ENCODE measurements at regions not wholly inside any gene's neighbourhood (a gene's known extent, or its start where the extent isn't known, plus 50 kb on each side); places are given as distances from the start of the nearest gene placed in this dataset.

- H3K4me3 ChIP-seq (replicated peaks; ENCODE audit: low read depth, low read length) = no peak overlapping the region
- no peak for TF ChIP-seq CTCF (IDR thresholded peaks at IDR 0.05; ENCODE audit: low read length, missing control alignments)
- DNase-seq (ENCODE audit: low read depth) = peak; percentile 84
These were observed 573.6 kb downstream of the INSC start for GRCh38 chr11:15688351-15688792.

- TF ChIP-seq CTCF (IDR thresholded peaks at IDR 0.05; ENCODE audit: low read length, missing control alignments) = no peak
- H3K4me3 ChIP-seq (replicated peaks; ENCODE audit: low read depth, low read length) = no peak overlapping the region
- no peak for DNase-seq (ENCODE audit: low read depth)
These were observed 575.6 kb downstream of the INSC start for GRCh38 chr11:15690320-15690719.

GRCh38 chr11:15692739-15693138, 578.0 kb downstream of the INSC start:
- H3K4me3 ChIP-seq (replicated peaks; ENCODE audit: low read depth, low read length) = no peak overlapping the region
- DNase-seq (ENCODE audit: low read depth) = no peak

GRCh38 chr11:15695096-15695721, 580.5 kb downstream of the INSC start:
- DNase-seq (ENCODE audit: low read depth) = no peak
- TF ChIP-seq CTCF (IDR thresholded peaks at IDR 0.05; ENCODE audit: low read length, missing control alignments) = no peak
- H3K4me3 ChIP-seq (replicated peaks; ENCODE audit: low read depth, low read length) = no peak overlapping the region

More at GRCh38 chr11:15692739-15693138, 578.0 kb downstream of the INSC start:
- no peak for TF ChIP-seq CTCF (IDR thresholded peaks at IDR 0.05; ENCODE audit: low read length, missing control alignments)

- no peak overlapping the region for H3K4me3 ChIP-seq (replicated peaks; ENCODE audit: low read depth, low read length)
- no peak for TF ChIP-seq CTCF (IDR thresholded peaks at IDR 0.05; ENCODE audit: low read length, missing control alignments)
- DNase-seq (ENCODE audit: low read depth) = no peak
These were observed 581.3 kb downstream of the INSC start for GRCh38 chr11:15696069-15696468.

- H3K4me3 ChIP-seq (replicated peaks; ENCODE audit: low read depth, low read length) = no peak overlapping the region
- TF ChIP-seq CTCF (IDR thresholded peaks at IDR 0.05; ENCODE audit: low read length, missing control alignments) = no peak
- DNase-seq (ENCODE audit: low read depth) = no peak
These were observed 582.9 kb downstream of the INSC start for GRCh38 chr11:15697437-15698236.

All from fibroblast of pulmonary artery (primary cell).